IPS DF 6.9 (cell line): ENCODE measurements at regions not wholly inside any gene's neighbourhood (a gene's known extent, or its start where the extent isn't known, plus 50 kb on each side); places are given as distances from the start of the nearest gene placed in this dataset.

Experiments used
- DNase-seq: peaks from one replicate; pipeline ENCODE4 v3.0.0-alpha.2; 2013; ENCODE audit warnings: low read depth, low spot score
- H3K27ac ChIP-seq: one replicate; pipeline ENCODE4 v1.5.1; 2013; ENCODE audit warnings: low read length, control low read depth
- H3K27me3 ChIP-seq: 2 replicates; pipeline ENCODE4 v1.6.1; 2013; ENCODE audit warnings: mild to moderate bottlenecking, low read length; ENCODE audit not compliant: control insufficient read depth, insufficient read depth
- H3K36me3 ChIP-seq: 2 replicates; pipeline ENCODE4 v1.6.1; 2013; ENCODE audit warnings: low read length; ENCODE audit not compliant: control insufficient read depth, insufficient read depth
- H3K4me1 ChIP-seq: 2 replicates; pipeline ENCODE4 v1.6.1; 2013; ENCODE audit warnings: low read length; ENCODE audit not compliant: control insufficient read depth, insufficient read depth
- H3K4me3 ChIP-seq: 2 replicates; pipeline ENCODE4 v1.5.1; 2013; ENCODE audit warnings: mild to moderate bottlenecking, low read length
- H3K9me3 ChIP-seq: 2 replicates; pipeline ENCODE4 v1.6.1; 2013; ENCODE audit warnings: low read length, inconsistent platforms; ENCODE audit not compliant: control insufficient read depth, insufficient read depth
- WGBS: extraction: QIAGEN DNeasy Blood & Tissue Kit; methylation state at CpG from one replicate; pipeline ENCODE4 v1.1.7; 2013; ENCODE audit warnings: mixed read lengths, missing lambda C conversion rate; ENCODE audit not compliant: insufficient read length, insufficient coverage; 5-methylcytosine and 5-hydroxymethylcytosine counted together

- Histone ChIP-seq H3K9me3 (no peaks in the 10 kb centered on the region), H3K27me3 (no peaks in the 10 kb centered on the region), H3K4me3 (no peak overlapping the region), H3K36me3 (no peaks in the 10 kb centered on the region), H3K27ac (no peak overlapping the region), H3K4me1 (peaks cover 3% of the 10 kb centered on the region)
- WGBS, result no CpG with 5 or more reads among the region's 9 CpGs
- no peak for DNase-seq
Observed at GRCh38 chrX:39767446-39767845, 330.3 kb downstream of the BCOR start.

- Histone ChIP-seq H3K27me3 (no peaks in the 10 kb centered on the region), H3K9me3 (no peaks in the 10 kb centered on the region), H3K4me3 (no peak overlapping the region), H3K27ac (no peak overlapping the region), H3K36me3 (no peaks in the 10 kb centered on the region), H3K4me1 (peaks cover 5% of the 10 kb centered on the region)
- no CpG with 5 or more reads among the region's 7 CpGs for WGBS
- DNase-seq, result no peak
Observed at GRCh38 chrX:39769748-39770147, 328.0 kb downstream of the BCOR start.

GRCh38 chrX:39771089-39771488, 326.7 kb downstream of the BCOR start:
- peak overlapping the region; percentile 58 for H3K27ac ChIP-seq
- WGBS, result no CpG with 5 or more reads among the region's 5 CpGs
- H3K9me3 ChIP-seq, result no peaks in the 10 kb centered on the region
- H3K4me3 ChIP-seq, result no peak overlapping the region
- DNase-seq, result no peak
- no peaks in the 10 kb centered on the region for H3K36me3 ChIP-seq
- no peaks in the 10 kb centered on the region for H3K27me3 ChIP-seq
- peaks cover 4% of the 10 kb centered on the region for H3K4me1 ChIP-seq

GRCh38 chrX:39772057-39772832, 325.5 kb downstream of the BCOR start:
- DNase-seq, result peak; percentile 47
- no CpG with 5 or more reads among the region's 21 CpGs for WGBS
- Histone ChIP-seq H3K36me3 (no peaks in the 10 kb centered on the region), H3K27ac (peak overlapping the region; percentile 58), H3K4me3 (no peak overlapping the region), H3K27me3 (no peaks in the 10 kb centered on the region), H3K9me3 (no peaks in the 10 kb centered on the region), H3K4me1 (peaks cover 4% of the 10 kb centered on the region)

GRCh38 chrX:39773150-39773549, 324.6 kb downstream of the BCOR start:
- no CpG with 5 or more reads among the region's 3 CpGs for WGBS
- H3K27me3 ChIP-seq, result no peaks in the 10 kb centered on the region
- H3K36me3 ChIP-seq, result no peaks in the 10 kb centered on the region
- peaks cover 4% of the 10 kb centered on the region for H3K4me1 ChIP-seq
- H3K27ac ChIP-seq, result no peak overlapping the region
- DNase-seq, result no peak
- no peak overlapping the region for H3K4me3 ChIP-seq
- no peaks in the 10 kb centered on the region for H3K9me3 ChIP-seq

- no CpG with 5 or more reads among the region's 19 CpGs for WGBS
- Histone ChIP-seq H3K4me1 (peaks cover 4% of the 10 kb centered on the region), H3K9me3 (no peaks in the 10 kb centered on the region), H3K27ac (no peak overlapping the region), H3K27me3 (no peaks in the 10 kb centered on the region), H3K36me3 (no peaks in the 10 kb centered on the region), H3K4me3 (no peak overlapping the region)
- no peak for DNase-seq
Observed at GRCh38 chrX:39773923-39774773, 323.6 kb downstream of the BCOR start.

- Histone ChIP-seq H3K4me3 (no peak overlapping the region), H3K4me1 (peaks cover 4% of the 10 kb centered on the region), H3K27me3 (no peaks in the 10 kb centered on the region), H3K27ac (no peak overlapping the region), H3K9me3 (no peaks in the 10 kb centered on the region), H3K36me3 (no peaks in the 10 kb centered on the region)
- DNase-seq, result no peak
- no CpG with 5 or more reads among the region's 5 CpGs for WGBS
Observed at GRCh38 chrX:39774774-39775328, 322.9 kb downstream of the BCOR start.

- Histone ChIP-seq H3K9me3 (no peaks in the 10 kb centered on the region), H3K27ac (no peak overlapping the region), H3K4me1 (peaks cover 4% of the 10 kb centered on the region), H3K27me3 (no peaks in the 10 kb centered on the region), H3K36me3 (no peaks in the 10 kb centered on the region), H3K4me3 (no peak overlapping the region)
- no peak for DNase-seq
- WGBS, result no CpG with 5 or more reads among the region's 5 CpGs
Observed at GRCh38 chrX:39777623-39778025, 320.1 kb downstream of the BCOR start.

- Histone ChIP-seq H3K4me1 (no peaks in the 10 kb centered on the region), H3K27ac (no peak overlapping the region), H3K36me3 (no peaks in the 10 kb centered on the region), H3K9me3 (no peaks in the 10 kb centered on the region), H3K4me3 (no peak overlapping the region), H3K27me3 (no peaks in the 10 kb centered on the region)
- no peak for DNase-seq
- WGBS, result no CpG with 5 or more reads among the region's 12 CpGs
Observed at GRCh38 chrX:39779952-39780783, 317.6 kb downstream of the BCOR start.

- no peak overlapping the region for H3K4me3 ChIP-seq
- no peaks in the 10 kb centered on the region for H3K27me3 ChIP-seq
- no peaks in the 10 kb centered on the region; the same call in 1 of the 2 replicates for H3K4me1 ChIP-seq
- WGBS, result no CpG with 5 or more reads among the region's 4 CpGs
- no peak for DNase-seq
- no peaks in the 10 kb centered on the region for H3K36me3 ChIP-seq
- H3K9me3 ChIP-seq, result no peaks in the 10 kb centered on the region
- no peak overlapping the region for H3K27ac ChIP-seq
Observed at GRCh38 chrX:39782276-39782675, 315.5 kb downstream of the BCOR start.
